Transverse colon (tissue), 4 donors: ENCODE measurements at regions not wholly inside any gene's neighbourhood (a gene's known extent, or its start where the extent isn't known, plus 50 kb on each side); places are given as distances from the start of the nearest gene placed in this dataset.

ENCODE experiments used
- DNase-seq: peaks from one replicate; pipeline ENCODE4 v3.0.0-alpha.2; 2019
- H3K27ac ChIP-seq, 4 donors: fragments of 200-600 bp; sonication (generic); 2 replicates each; pipeline ENCODE4 v1.5.1; 2016 to 2018; ENCODE audit warnings: inconsistent platforms in 4 of 4
- H3K27me3 ChIP-seq: fragments of 200-600 bp; sonication (generic); 2 replicates; pipeline ENCODE4 v1.5.1; 2017; ENCODE audit warnings: inconsistent platforms
- H3K36me3 ChIP-seq, 4 donors: fragments of 200-600 bp; sonication (generic); 2 replicates each; pipeline ENCODE4 v1.5.1; 2017 to 2019; ENCODE audit warnings: inconsistent platforms in 4 of 4
- H3K4me1 ChIP-seq, 4 donors: fragments of 200-600 bp; sonication (generic); 2 replicates each; pipeline ENCODE4 v1.5.1; 2017 to 2020; ENCODE audit warnings: inconsistent platforms in 4 of 4
- H3K4me3 ChIP-seq, 4 donors: fragments of 200-600 bp; sonication (generic); 1 replicate in 1 of 4; 2 replicates in 3 of 4; pipeline versions ENCODE4 v1.5.1 to v1.6.1; 2017 to 2019; ENCODE audit warnings: inconsistent platforms in 4 of 4
- H3K9me3 ChIP-seq, 2 donors: fragments of 200-600 bp; sonication (generic); 2 replicates each; pipeline ENCODE4 v1.5.1; 2017 to 2019; ENCODE audit warnings: inconsistent platforms in 2 of 2
- CTCF ChIP-seq, 5 experiments: fragments of 200-600 bp in 3 of 5; fragments of 450-650 bp in 2 of 5; sonication (generic) in 3 of 5; IDR thresholded peaks; 1 replicate in 2 of 5; 2 replicates in 3 of 5; pipeline ENCODE4 v1.5.1; 2016 to 2017; ENCODE audit warnings: antibody characterized with exemption in 5 of 5, inconsistent platforms in 3 of 5, mild to moderate bottlenecking in 2 of 5, moderate library complexity in 1 of 5
- EP300 ChIP-seq: sonication (generic); formaldehyde crosslinking; IDR thresholded peaks from one replicate; pipeline ENCODE4 v1.6.1; 2017; ENCODE audit warnings: antibody characterized with exemption, low read depth
- POLR2A ChIP-seq: fragments of 450-650 bp; IDR thresholded peaks from one replicate; pipeline ENCODE4 v1.6.1; 2016; ENCODE audit warnings: antibody characterized with exemption, mild to moderate bottlenecking, moderate library complexity
- POLR2AphosphoS5 ChIP-seq, 3 donors: sonication (generic); formaldehyde crosslinking; IDR thresholded peaks; one replicate each; pipeline ENCODE4 v1.6.1; 2016; ENCODE audit warnings: antibody characterized with exemption in 3 of 3
- WGBS, 2 donors: methylation state at CpG; one replicate each; pipeline ENCODE4 v1.1.5; 2018; ENCODE audit warnings: low coverage in 1 of 2; 5-methylcytosine and 5-hydroxymethylcytosine counted together
- in situ Hi-C, 4 donors: fragments of 200-750 bp; cut with MboI; loops; one replicate each; pipeline versions ENCODE4 v1.15.0 to v1.15.1; 2017; ENCODE audit warnings: low sequenced_read_pairs in 3 of 4, low pct_ligation_motif_present in 1 of 4, low pct_unique_long_range_greater_than_20kb in 1 of 4
- intact Hi-C: fragments of 100-400 bp; cut with DNase I; formaldehyde crosslinking; loops from one replicate; pipeline ENCODE4 v1.15.1; 2023; ENCODE audit warnings: low total_unique reads

GRCh38 chr1:218896202-218896601 lies 277.5 kb upstream of the LYPLAL1 start:
- H3K27me3 ChIP-seq = no peaks in the 10 kb centered on the region
- no peaks in the 10 kb centered on the region for H3K36me3 ChIP-seq
- DNase-seq = no peak
- no peak for TF ChIP-seq CTCF (IDR thresholded peaks at IDR 0.05)
- no peak for TF ChIP-seq POLR2A
- no peak for TF ChIP-seq POLR2AphosphoS5 (IDR thresholded peaks at IDR 0.05)
- H3K9me3 ChIP-seq = no peaks in the 10 kb centered on the region
- H3K4me3 ChIP-seq = no peak overlapping the region
- in situ Hi-C loops = no loop called here
- intact Hi-C loops = no loop called here
- WGBS, 2 donors = 74 to 77% methylated on average over 4 to 5 of the region's 5 CpGs
- H3K27ac ChIP-seq = no peak overlapping the region
- no peaks in the 10 kb centered on the region for H3K4me1 ChIP-seq

- H3K27me3 ChIP-seq = no peaks in the 10 kb centered on the region
- no peak overlapping the region for H3K4me3 ChIP-seq
- no peak for TF ChIP-seq POLR2A
- no peak for TF ChIP-seq CTCF (IDR thresholded peaks at IDR 0.05)
- TF ChIP-seq EP300 = no peak
- TF ChIP-seq POLR2AphosphoS5 (IDR thresholded peaks at IDR 0.05) = no peak
- no peak overlapping the region for H3K27ac ChIP-seq
- no peak for DNase-seq
- no peaks in the 10 kb centered on the region for H3K4me1 ChIP-seq
- 14 to 26% methylated on average over 1 to 2 of the region's 2 CpGs for WGBS, 2 donors
- no peaks in the 10 kb centered on the region for H3K9me3 ChIP-seq
- intact Hi-C loops (no loop called here), in situ Hi-C loops (no loop called here)
- no peaks in the 10 kb centered on the region for H3K36me3 ChIP-seq
These were observed 274.8 kb upstream of the LYPLAL1 start for GRCh38 chr1:218898921-218899320.

- intact Hi-C loops = no loop called here
- Histone ChIP-seq H3K27ac (no peak overlapping the region), H3K4me3 (no peak overlapping the region), H3K36me3 (no peaks in the 10 kb centered on the region), H3K27me3 (no peaks in the 10 kb centered on the region), H3K9me3 (no peaks in the 10 kb centered on the region), H3K4me1 (no peaks in the 10 kb centered on the region)
- 49 to 60% methylated on average over 2 to 3 of the region's 3 CpGs for WGBS, 2 donors
- DNase-seq = no peak
- in situ Hi-C loops = no loop called here
- TF ChIP-seq CTCF (IDR thresholded peaks at IDR 0.05) (no peak), POLR2AphosphoS5 (IDR thresholded peaks at IDR 0.05) (no peak), EP300 (no peak), POLR2A (no peak)
These were observed 273.1 kb upstream of the LYPLAL1 start for GRCh38 chr1:218900615-218901014.

- Histone ChIP-seq H3K27me3 (no peaks in the 10 kb centered on the region), H3K4me1 (no peaks in the 10 kb centered on the region), H3K36me3 (no peaks in the 10 kb centered on the region), H3K4me3 (no peak overlapping the region), H3K27ac (no peak overlapping the region), H3K9me3 (no peaks in the 10 kb centered on the region)
- 14 to 40% methylated on average over 1 of the region's 1 CpG for WGBS, 2 donors
- no peak for DNase-seq
- in situ Hi-C loops = no loop called here
- TF ChIP-seq POLR2AphosphoS5 (IDR thresholded peaks at IDR 0.05) (no peak), POLR2A (no peak), EP300 (no peak), CTCF (IDR thresholded peaks at IDR 0.05) (no peak)
- intact Hi-C loops = no loop called here
These were observed 269.3 kb upstream of the LYPLAL1 start for GRCh38 chr1:218904416-218904815.
